Osteoblast (primary cell): ENCODE measurements at regions not wholly inside any gene's neighbourhood (a gene's known extent, or its start where the extent isn't known, plus 50 kb on each side); places are given as distances from the start of the nearest gene placed in this dataset.
A peak's percentile ranks its signal among the peaks of the same experiment; 100 is the strongest.
"Not testable (repeated sequence)": the region's sequence is repeated elsewhere in the genome, so short reads cannot be mapped to it uniquely, and the experiment has no call there.

ENCODE experiments used
- DNase-seq: peaks from one replicate; pipeline ENCODE4 v3.0.0; 2011; ENCODE audit warnings: low spot score, mixed read lengths; ENCODE audit not compliant: insufficient read length; ENCODE audit errors: missing footprints
- H2AFZ ChIP-seq: 2 replicates; pipeline ENCODE4 v1.6.0; 2011; ENCODE audit warnings: mild to moderate bottlenecking, low read length
- H3K27ac ChIP-seq: 2 replicates; pipeline ENCODE4 v1.5.1; 2011; ENCODE audit warnings: mild to moderate bottlenecking, low read depth, low read length, moderate library complexity
- H3K27me3 ChIP-seq: 2 replicates; pipeline ENCODE4 v1.6.0; 2012; ENCODE audit warnings: mild to moderate bottlenecking, control low read depth, inconsistent platforms, low read length, moderate library complexity; ENCODE audit not compliant: insufficient read depth
- H3K36me3 ChIP-seq: 2 replicates; pipeline ENCODE4 v1.5.1; 2011; ENCODE audit warnings: mild to moderate bottlenecking, low read length, control low read depth, moderate library complexity; ENCODE audit not compliant: insufficient read depth
- H3K4me1 ChIP-seq: 2 replicates; pipeline ENCODE4 v1.5.1; 2011; ENCODE audit warnings: mild to moderate bottlenecking, low read length, control low read depth, moderate library complexity; ENCODE audit not compliant: insufficient read depth
- H3K4me2 ChIP-seq: 2 replicates; pipeline ENCODE4 v1.6.0; 2011; ENCODE audit warnings: mild to moderate bottlenecking, low read length; ENCODE audit not compliant: insufficient read depth
- H3K4me3 ChIP-seq: fragments of 200-600 bp; sonication (generic); 3 replicates; pipeline ENCODE4 v1.5.1; 2012; ENCODE audit warnings: mild to moderate bottlenecking, low read length, inconsistent platforms; ENCODE audit not compliant: insufficient read depth
- H3K79me2 ChIP-seq: 2 replicates; pipeline ENCODE4 v1.6.0; 2012; ENCODE audit warnings: mild to moderate bottlenecking, low read length, control low read depth, inconsistent platforms; ENCODE audit not compliant: insufficient read depth
- H3K9me3 ChIP-seq: 2 replicates; pipeline ENCODE4 v1.5.1; 2011; ENCODE audit warnings: low read depth, low read length, control low read depth
- H4K20me1 ChIP-seq: 2 replicates; pipeline ENCODE4 v1.6.0; 2012; ENCODE audit warnings: mild to moderate bottlenecking, low read length, control low read depth; ENCODE audit not compliant: insufficient read depth
- CTCF ChIP-seq: IDR thresholded peaks from 2 replicates; pipeline ENCODE4 v1.5.1; 2011; ENCODE audit warnings: mild to moderate bottlenecking, low read depth, low read length, moderate library complexity; ENCODE audit errors: extremely low read depth

GRCh38 chr13:25005050-25005497 is 90.9 kb upstream of the PABPC3 start:
- H3K4me2 ChIP-seq: peak overlapping the region; percentile 65
- peak overlapping the region; percentile 42 for H3K4me3 ChIP-seq
- not testable (repeated sequence) for H3K79me2 ChIP-seq

GRCh38 chr13:25007389-25007788 is 88.5 kb upstream of the PABPC3 start:
- DNase-seq, H4K20me1 ChIP-seq, H3K36me3 ChIP-seq, H2AFZ ChIP-seq, H3K4me3 ChIP-seq, H3K9me3 ChIP-seq, H3K79me2 ChIP-seq, H3K27ac ChIP-seq, H3K4me1 ChIP-seq, H3K4me2 ChIP-seq, H3K27me3 ChIP-seq: not testable (repeated sequence)

More at GRCh38 chr13:25005050-25005497, 90.9 kb upstream of the PABPC3 start:
- not testable (repeated sequence) for H3K27ac ChIP-seq, H2AFZ ChIP-seq, H3K36me3 ChIP-seq, DNase-seq, H4K20me1 ChIP-seq, H3K9me3 ChIP-seq, H3K27me3 ChIP-seq
- H3K4me1 ChIP-seq: peaks cover 15% of the 10 kb centered on the region
- TF ChIP-seq CTCF: peak; percentile 40

DNA sequence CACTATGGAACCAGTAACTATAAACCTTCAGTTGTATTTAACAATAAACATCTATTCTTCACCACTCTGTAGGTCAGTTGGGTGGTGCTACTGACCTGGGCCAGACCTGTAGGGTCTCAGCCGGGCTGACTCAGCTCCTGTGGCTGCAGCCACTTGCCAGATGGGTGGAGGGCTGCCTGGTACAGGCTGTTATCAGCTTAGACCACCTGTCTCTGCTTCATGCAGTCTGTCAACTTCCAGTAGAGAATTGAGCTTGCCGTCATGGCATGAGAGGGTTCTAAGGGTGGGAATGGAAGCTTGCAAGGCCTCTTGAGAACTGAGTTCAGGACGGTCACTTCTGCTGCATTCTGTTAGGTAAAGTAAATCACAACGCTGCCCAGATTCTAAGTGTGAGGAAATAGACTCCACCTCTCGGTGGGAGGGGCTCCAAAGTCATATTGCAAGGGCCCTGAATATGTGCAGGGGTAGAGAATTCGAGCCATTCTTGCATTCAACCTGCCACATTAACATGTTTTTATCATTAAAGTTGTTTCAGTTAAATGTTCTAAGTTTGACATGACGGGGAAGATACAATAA is 81.5 kb upstream of the PABPC3 start:
- not testable (repeated sequence) for H2AFZ ChIP-seq

DNA sequence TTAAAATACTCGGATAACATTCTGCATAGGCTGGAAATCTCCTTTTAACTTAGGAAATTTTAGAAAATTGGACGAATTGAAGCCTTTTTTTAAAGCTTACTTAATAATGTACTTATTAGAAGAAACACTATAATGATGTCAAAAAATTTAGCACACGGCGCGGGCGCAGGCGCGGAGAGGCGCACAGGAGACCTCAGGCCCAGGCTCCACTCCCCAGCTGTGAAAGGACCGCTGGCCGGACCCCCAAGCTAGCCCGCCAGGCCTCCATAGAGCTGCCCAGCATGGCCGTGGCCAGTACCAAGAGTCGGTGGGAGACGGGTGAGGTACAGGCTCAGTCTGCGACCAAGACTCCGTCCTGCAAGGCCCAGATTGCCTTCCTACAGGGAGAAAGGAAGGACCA is 78.8 kb upstream of the PABPC3 start:
- not testable (repeated sequence) for H3K79me2 ChIP-seq

More for the DNA sequence above, 81.5 kb upstream of the PABPC3 start:
- H3K4me2 ChIP-seq, H3K27me3 ChIP-seq, H4K20me1 ChIP-seq, H3K4me3 ChIP-seq, H3K36me3 ChIP-seq, H3K27ac ChIP-seq, H3K79me2 ChIP-seq, H3K4me1 ChIP-seq, DNase-seq, H3K9me3 ChIP-seq: not testable (repeated sequence)

GRCh38 chr13:25017808-25018728 is 77.9 kb upstream of the PABPC3 start:
- H3K4me2 ChIP-seq, H3K9me3 ChIP-seq, H3K27me3 ChIP-seq, H3K4me1 ChIP-seq, H3K4me3 ChIP-seq, H4K20me1 ChIP-seq, H3K36me3 ChIP-seq, H2AFZ ChIP-seq, H3K27ac ChIP-seq, H3K79me2 ChIP-seq, DNase-seq: not testable (repeated sequence)

More for the DNA sequence above, 78.8 kb upstream of the PABPC3 start:
- H3K9me3 ChIP-seq, H2AFZ ChIP-seq, H4K20me1 ChIP-seq, H3K4me3 ChIP-seq, H3K36me3 ChIP-seq, H3K4me1 ChIP-seq, H3K4me2 ChIP-seq, DNase-seq, H3K27ac ChIP-seq, H3K27me3 ChIP-seq: not testable (repeated sequence)
